ENCODE measurements at regions not wholly inside any gene's neighbourhood (a gene's known extent, or its start where the extent isn't known, plus 50 kb on each side); places are given as distances from the start of the nearest gene placed in this dataset.
A peak's percentile ranks its signal among the peaks of the same experiment; 100 is the strongest.

- Histone ChIP-seq H3K4me1 (ENCODE audit: control insufficient read depth in 2 of 2, insufficient read depth in 2 of 2, low read length in 1 of 2) (peaks cover 3 to 5% of the 10 kb centered on the region in 2 donors), H3K9me3 (ENCODE audit: control insufficient read depth in 2 of 2, insufficient read depth in 1 of 2, low read depth in 1 of 2, low read length in 1 of 2) (peaks cover 0 to 2% of the 10 kb centered on the region in 2 donors), H3K4me3 (ENCODE audit: low read depth in 1 of 2, low read length in 2 of 2) (peak overlapping the region; percentile 30 to 46), H3K27me3 (ENCODE audit: control insufficient read depth in 1 of 2, insufficient read depth in 2 of 2, low read length in 2 of 2) (peaks cover 0 to 2% of the 10 kb centered on the region in 2 donors), H3K27ac (ENCODE audit: low read depth in 2 of 2, low read length in 1 of 2) (no peak overlapping the region), H3K36me3 (ENCODE audit: control insufficient read depth in 2 of 2, insufficient read depth in 2 of 2, low read length in 1 of 2) (no peaks in the 10 kb centered on the region)
- WGBS, 2 donors: 1 to 2% methylated on average over 69 to 75 of the region's 75 CpGs
Observed at GRCh38 chr3:28575746-28576613, 227.4 kb upstream of the AZI2 start.

DNA sequence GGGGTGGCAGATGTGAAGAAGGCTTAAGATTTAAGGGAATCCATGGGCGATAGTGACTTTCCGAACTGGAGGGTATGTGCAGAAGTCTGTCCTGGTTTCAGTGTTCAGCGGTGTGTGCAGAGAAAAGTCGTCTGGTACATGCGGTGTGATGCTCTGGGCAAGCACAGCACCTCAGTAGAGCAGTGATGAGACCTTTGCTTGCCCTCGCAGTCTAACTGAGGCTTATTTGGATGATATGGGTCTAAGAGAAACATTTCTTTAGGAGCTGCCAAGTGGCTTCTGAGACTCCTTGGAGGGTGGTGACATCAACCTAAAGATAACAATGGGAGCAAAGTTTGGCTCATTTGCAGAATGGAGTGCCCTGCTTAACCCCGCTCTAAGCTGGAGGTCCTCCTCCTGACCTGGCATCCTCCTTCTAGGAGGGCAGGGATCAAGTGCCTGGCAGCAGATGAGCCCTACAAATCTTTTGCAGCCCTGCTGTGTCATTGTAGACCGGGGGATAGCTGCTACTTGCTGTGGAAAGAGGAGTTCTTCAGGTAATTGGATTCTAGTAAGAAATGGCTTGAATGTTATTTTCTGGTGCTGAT, 228.1 kb upstream of the AZI2 start:
- peaks cover 3 to 5% of the 10 kb centered on the region in 2 donors for H3K4me1 ChIP-seq (ENCODE audit: control insufficient read depth in 2 of 2, insufficient read depth in 2 of 2, low read length in 1 of 2)
- H3K27ac ChIP-seq (ENCODE audit: low read depth in 2 of 2, low read length in 1 of 2): no peak overlapping the region
- peaks cover 0 to 2% of the 10 kb centered on the region in 2 donors for H3K27me3 ChIP-seq (ENCODE audit: control insufficient read depth in 1 of 2, insufficient read depth in 2 of 2, low read length in 2 of 2)
- peak overlapping the region; percentile 30 to 46 for H3K4me3 ChIP-seq (ENCODE audit: low read depth in 1 of 2, low read length in 2 of 2)
- H3K36me3 ChIP-seq (ENCODE audit: control insufficient read depth in 2 of 2, insufficient read depth in 2 of 2, low read length in 1 of 2): no peaks in the 10 kb centered on the region
- H3K9me3 ChIP-seq (ENCODE audit: control insufficient read depth in 2 of 2, insufficient read depth in 1 of 2, low read depth in 1 of 2, low read length in 1 of 2): peaks cover 0 to 2% of the 10 kb centered on the region in 2 donors
- WGBS, 2 donors: 11 to 14% methylated on average over 8 of the region's 8 CpGs

DNA sequence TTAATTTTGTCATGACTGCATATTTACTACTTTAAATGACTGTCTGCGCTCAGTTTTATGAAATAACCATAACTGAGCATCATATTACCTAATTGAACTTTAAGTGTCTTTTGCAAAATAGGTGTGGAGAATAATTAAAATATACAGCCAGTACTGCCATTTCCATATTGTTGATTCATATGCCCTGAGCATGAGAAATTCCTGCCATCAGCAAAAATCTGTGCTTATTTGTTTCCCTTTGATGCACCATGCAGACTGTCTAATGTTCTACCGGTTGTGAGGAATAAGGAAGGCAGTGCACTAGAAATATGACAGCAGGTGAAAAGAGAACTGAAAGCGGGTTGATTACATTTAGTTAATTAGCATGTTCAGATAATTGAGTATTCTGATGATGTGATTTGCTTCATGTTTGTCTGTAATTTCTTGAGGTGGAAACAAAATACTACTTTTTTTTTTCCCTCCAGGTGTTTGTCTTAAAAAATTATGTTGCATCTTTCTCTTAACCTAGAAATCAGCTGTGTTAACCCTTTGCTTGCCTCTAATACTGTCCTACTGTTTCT, 229.4 kb upstream of the AZI2 start:
- no peaks in the 10 kb centered on the region for H3K36me3 ChIP-seq (ENCODE audit: control insufficient read depth in 2 of 2, insufficient read depth in 2 of 2, low read length in 1 of 2)
- H3K27ac ChIP-seq (ENCODE audit: low read depth in 2 of 2, low read length in 1 of 2): no peak overlapping the region
- H3K9me3 ChIP-seq (ENCODE audit: control insufficient read depth in 2 of 2, insufficient read depth in 1 of 2, low read depth in 1 of 2, low read length in 1 of 2): peaks cover 0 to 2% of the 10 kb centered on the region in 2 donors
- peaks cover 0 to 2% of the 10 kb centered on the region in 2 donors for H3K27me3 ChIP-seq (ENCODE audit: control insufficient read depth in 1 of 2, insufficient read depth in 2 of 2, low read length in 2 of 2)
- 64 to 80% methylated on average over 3 of the region's 3 CpGs for WGBS, 2 donors
- no peak overlapping the region for H3K4me3 ChIP-seq (ENCODE audit: low read depth in 1 of 2, low read length in 2 of 2)
- peaks cover 3 to 5% of the 10 kb centered on the region in 2 donors for H3K4me1 ChIP-seq (ENCODE audit: control insufficient read depth in 2 of 2, insufficient read depth in 2 of 2, low read length in 1 of 2)

GRCh38 chr3:28586325-28586724, 237.7 kb upstream of the AZI2 start:
- H3K27me3 ChIP-seq (ENCODE audit: control insufficient read depth in 1 of 2, insufficient read depth in 2 of 2, low read length in 2 of 2): no peaks in the 10 kb centered on the region
- H3K4me3 ChIP-seq (ENCODE audit: low read depth in 1 of 2, low read length in 2 of 2): no peak overlapping the region
- no peaks in the 10 kb centered on the region for H3K36me3 ChIP-seq (ENCODE audit: control insufficient read depth in 2 of 2, insufficient read depth in 2 of 2, low read length in 1 of 2)
- H3K9me3 ChIP-seq (ENCODE audit: control insufficient read depth in 2 of 2, insufficient read depth in 1 of 2, low read depth in 1 of 2, low read length in 1 of 2): no peaks in the 10 kb centered on the region
- no peaks in the 10 kb centered on the region for H3K4me1 ChIP-seq (ENCODE audit: control insufficient read depth in 2 of 2, insufficient read depth in 2 of 2, low read length in 1 of 2)
- H3K27ac ChIP-seq (ENCODE audit: low read depth in 2 of 2, low read length in 1 of 2): no peak overlapping the region

- 75 to 84% methylated on average over 3 of the region's 3 CpGs for whole genome bisulfite sequencing, 2 donors
Observed at GRCh38 chr3:28587723-28588122, 239.1 kb upstream of the AZI2 start.

DNA sequence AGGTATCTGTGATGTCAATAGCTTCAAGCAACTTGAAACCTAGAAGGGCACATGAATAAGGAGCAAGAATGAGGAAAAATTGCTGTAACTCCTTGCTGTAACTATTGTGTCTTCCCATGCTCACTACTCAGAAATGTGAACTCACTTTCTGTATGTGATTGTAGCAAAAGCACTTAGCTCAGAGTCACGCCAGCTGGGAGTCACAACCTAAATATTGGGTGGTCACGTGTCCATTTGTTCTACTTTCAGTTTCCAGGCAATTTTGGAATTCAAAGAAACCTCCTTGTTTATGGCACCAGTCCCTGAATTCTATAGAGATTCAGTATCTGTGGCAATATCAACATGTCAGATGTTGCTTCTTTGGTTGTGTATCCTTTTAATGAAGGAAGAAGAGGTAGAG, 241.6 kb upstream of the AZI2 start:
- Histone ChIP-seq H3K36me3 (ENCODE audit: control insufficient read depth in 2 of 2, insufficient read depth in 2 of 2, low read length in 1 of 2) (no peaks in the 10 kb centered on the region), H3K27ac (ENCODE audit: low read depth in 2 of 2, low read length in 1 of 2) (no peak overlapping the region), H3K27me3 (ENCODE audit: control insufficient read depth in 1 of 2, insufficient read depth in 2 of 2, low read length in 2 of 2) (no peaks in the 10 kb centered on the region), H3K4me3 (ENCODE audit: low read depth in 1 of 2, low read length in 2 of 2) (no peak overlapping the region), H3K9me3 (ENCODE audit: control insufficient read depth in 2 of 2, insufficient read depth in 1 of 2, low read depth in 1 of 2, low read length in 1 of 2) (no peaks in the 10 kb centered on the region), H3K4me1 (ENCODE audit: control insufficient read depth in 2 of 2, insufficient read depth in 2 of 2, low read length in 1 of 2) (no peaks in the 10 kb centered on the region)
- WGBS, 2 donors: 45 to 62% methylated on average over 2 of the region's 2 CpGs

More at GRCh38 chr3:28587723-28588122, 239.1 kb upstream of the AZI2 start:
- no peaks in the 10 kb centered on the region for H3K27me3 ChIP-seq (ENCODE audit: control insufficient read depth in 1 of 2, insufficient read depth in 2 of 2, low read length in 2 of 2)
- H3K4me1 ChIP-seq (ENCODE audit: control insufficient read depth in 2 of 2, insufficient read depth in 2 of 2, low read length in 1 of 2): no peaks in the 10 kb centered on the region
- no peaks in the 10 kb centered on the region for H3K9me3 ChIP-seq (ENCODE audit: control insufficient read depth in 2 of 2, insufficient read depth in 1 of 2, low read depth in 1 of 2, low read length in 1 of 2)
- H3K36me3 ChIP-seq (ENCODE audit: control insufficient read depth in 2 of 2, insufficient read depth in 2 of 2, low read length in 1 of 2): no peaks in the 10 kb centered on the region
- no peak overlapping the region for H3K27ac ChIP-seq (ENCODE audit: low read depth in 2 of 2, low read length in 1 of 2)
- H3K4me3 ChIP-seq (ENCODE audit: low read depth in 1 of 2, low read length in 2 of 2): no peak overlapping the region

GRCh38 chr3:28590860-28591259, 242.2 kb upstream of the AZI2 start:
- Histone ChIP-seq H3K4me3 (ENCODE audit: low read depth in 1 of 2, low read length in 2 of 2) (no peak overlapping the region), H3K9me3 (ENCODE audit: control insufficient read depth in 2 of 2, insufficient read depth in 1 of 2, low read depth in 1 of 2, low read length in 1 of 2) (no peaks in the 10 kb centered on the region)
- 37 to 55% methylated on average over 3 of the region's 3 CpGs for WGBS, 2 donors

GRCh38 chr3:28595372-28595771, 246.7 kb upstream of the AZI2 start:
- Histone ChIP-seq H3K27ac (ENCODE audit: low read depth in 2 of 2, low read length in 1 of 2) (no peak overlapping the region), H3K36me3 (ENCODE audit: control insufficient read depth in 2 of 2, insufficient read depth in 2 of 2, low read length in 1 of 2) (no peaks in the 10 kb centered on the region), H3K27me3 (ENCODE audit: control insufficient read depth in 1 of 2, insufficient read depth in 2 of 2, low read length in 2 of 2) (no peaks in the 10 kb centered on the region), H3K4me1 (ENCODE audit: control insufficient read depth in 2 of 2, insufficient read depth in 2 of 2, low read length in 1 of 2) (no peaks in the 10 kb centered on the region), H3K4me3 (ENCODE audit: low read depth in 1 of 2, low read length in 2 of 2) (no peak overlapping the region), H3K9me3 (ENCODE audit: control insufficient read depth in 2 of 2, insufficient read depth in 1 of 2, low read depth in 1 of 2, low read length in 1 of 2) (no peaks in the 10 kb centered on the region)
- 93 to 94% methylated on average over 4 of the region's 4 CpGs for WGBS, 2 donors

More at GRCh38 chr3:28590860-28591259, 242.2 kb upstream of the AZI2 start:
- H3K36me3 ChIP-seq (ENCODE audit: control insufficient read depth in 2 of 2, insufficient read depth in 2 of 2, low read length in 1 of 2): no peaks in the 10 kb centered on the region
- H3K27me3 ChIP-seq (ENCODE audit: control insufficient read depth in 1 of 2, insufficient read depth in 2 of 2, low read length in 2 of 2): no peaks in the 10 kb centered on the region
- H3K4me1 ChIP-seq (ENCODE audit: control insufficient read depth in 2 of 2, insufficient read depth in 2 of 2, low read length in 1 of 2): no peaks in the 10 kb centered on the region
- no peak overlapping the region for H3K27ac ChIP-seq (ENCODE audit: low read depth in 2 of 2, low read length in 1 of 2)

- Histone ChIP-seq H3K36me3 (ENCODE audit: control insufficient read depth in 2 of 2, insufficient read depth in 2 of 2, low read length in 1 of 2) (no peaks in the 10 kb centered on the region), H3K4me1 (ENCODE audit: control insufficient read depth in 2 of 2, insufficient read depth in 2 of 2, low read length in 1 of 2) (no peaks in the 10 kb centered on the region), H3K27ac (ENCODE audit: low read depth in 2 of 2, low read length in 1 of 2) (no peak overlapping the region), H3K27me3 (ENCODE audit: control insufficient read depth in 1 of 2, insufficient read depth in 2 of 2, low read length in 2 of 2) (no peaks in the 10 kb centered on the region), H3K9me3 (ENCODE audit: control insufficient read depth in 2 of 2, insufficient read depth in 1 of 2, low read depth in 1 of 2, low read length in 1 of 2) (no peaks in the 10 kb centered on the region), H3K4me3 (ENCODE audit: low read depth in 1 of 2, low read length in 2 of 2) (no peak overlapping the region)
- 92% methylated on average over 6 of the region's 6 CpGs for WGBS, 2 donors
Observed at GRCh38 chr3:28597452-28597851, 248.8 kb upstream of the AZI2 start.

Data from esophagus (tissue), 2 donors.